Caco-2 (cell line): ENCODE measurements at regions not wholly inside any gene's neighbourhood (a gene's known extent, or its start where the extent isn't known, plus 50 kb on each side); places are given as distances from the start of the nearest gene placed in this dataset.

Experiments used
- BruUV-seq: library from RNA; stranded (reverse); fragments of 400-500 nt; replicated peaks from 2 replicates; lab custom pipeline; 2021; lab: Mats Ljungman, UMichigan
- CTCF ChIA-PET: fragments of 300-600 bp; sonication (Branson Sonifier 250); formaldehyde crosslinking; loops from one replicate; lab custom pipeline; 2022; ENCODE audit warnings: antibody characterized with exemption; lab: Charles Lee
- POLR2A ChIA-PET: fragments of 300-600 bp; sonication (Branson Sonifier 250); formaldehyde crosslinking; loops from one replicate; lab custom pipeline; 2022; ENCODE audit warnings: antibody characterized with exemption; lab: Charles Lee
- DNase-seq, 2 experiments: peaks; one replicate each; pipeline versions ENCODE4 v3.0.0 to v3.0.0-alpha.2; 2020 to 2022
- H3K27me3 ChIP-seq: replicated peaks from 2 replicates; pipeline ENCODE4 v1.6.0; 2011; ENCODE audit warnings: low read length; ENCODE audit not compliant: control insufficient read depth, insufficient read depth
- H3K36me3 ChIP-seq: 2 replicates; pipeline ENCODE4 v1.5.1; 2011; ENCODE audit warnings: low read length; ENCODE audit not compliant: control insufficient read depth, insufficient read depth
- H3K4me1 ChIP-seq: fragments of 250-450 bp; sonication (Bioruptor Pico); 2 replicates; pipeline ENCODE4 v1.5.1; 2020; ENCODE audit warnings: mild to moderate bottlenecking
- H3K4me3 ChIP-seq: 2 replicates; pipeline ENCODE4 v1.5.1; 2011; ENCODE audit warnings: low read depth, mild to moderate bottlenecking, control low read depth, low read length
- H3K9me3 ChIP-seq: fragments of 250-450 bp; sonication (Bioruptor Pico); 2 replicates; pipeline ENCODE4 v1.5.1; 2020; ENCODE audit warnings: mild to moderate bottlenecking, moderate library complexity
- H3K27ac Mint-ChIP-seq: one replicate; pipeline ENCODE4 v1.8.0; 2022; ENCODE audit warnings: mixed read lengths; ENCODE audit not compliant: unreplicated experiment
- H3K27me3 Mint-ChIP-seq: one replicate; pipeline ENCODE4 v1.8.0; 2022; ENCODE audit warnings: mixed read lengths; ENCODE audit not compliant: insufficient read depth, unreplicated experiment
- H3K36me3 Mint-ChIP-seq: one replicate; pipeline ENCODE4 v1.8.0; 2022; ENCODE audit warnings: mild to moderate bottlenecking, mixed read lengths; ENCODE audit not compliant: insufficient read depth, unreplicated experiment
- H3K4me1 Mint-ChIP-seq: one replicate; pipeline ENCODE4 v1.8.0; 2022; ENCODE audit warnings: low read depth, mixed read lengths; ENCODE audit not compliant: unreplicated experiment
- H3K4me3 Mint-ChIP-seq: one replicate; pipeline ENCODE4 v1.8.0; 2022; ENCODE audit warnings: mild to moderate bottlenecking, moderate library complexity, mixed read lengths; ENCODE audit not compliant: unreplicated experiment
- H3K9me3 Mint-ChIP-seq: one replicate; pipeline ENCODE4 v1.8.0; 2022; ENCODE audit warnings: mixed read lengths; ENCODE audit not compliant: unreplicated experiment
- intact Hi-C: fragments of 100-400 bp; cut with micrococcal nuclease; formaldehyde crosslinking; loops from one replicate; pipeline ENCODE4 v1.10.0; 2022; ENCODE audit not compliant: unreplicated experiment
- TF ChIP-seq, protein P1 (sequence below), 2 experiments: fragments of 200-600 bp in 1 of 2; IDR thresholded peaks; 1 replicate in 1 of 2; 2 replicates in 1 of 2; pipeline versions ENCODE4 v1.5.1 to v1.8.0; 2011 to 2022; ENCODE audit warnings: antibody characterized with exemption in 1 of 2, control low read depth in 1 of 2, inconsistent platforms in 1 of 2, low read depth in 1 of 2, low read length in 1 of 2, mild to moderate bottlenecking in 1 of 2, moderate library complexity in 1 of 2; ENCODE audit not compliant: insufficient read depth in 1 of 2, severe bottlenecking in 1 of 2, unreplicated experiment in 1 of 2

DNA sequence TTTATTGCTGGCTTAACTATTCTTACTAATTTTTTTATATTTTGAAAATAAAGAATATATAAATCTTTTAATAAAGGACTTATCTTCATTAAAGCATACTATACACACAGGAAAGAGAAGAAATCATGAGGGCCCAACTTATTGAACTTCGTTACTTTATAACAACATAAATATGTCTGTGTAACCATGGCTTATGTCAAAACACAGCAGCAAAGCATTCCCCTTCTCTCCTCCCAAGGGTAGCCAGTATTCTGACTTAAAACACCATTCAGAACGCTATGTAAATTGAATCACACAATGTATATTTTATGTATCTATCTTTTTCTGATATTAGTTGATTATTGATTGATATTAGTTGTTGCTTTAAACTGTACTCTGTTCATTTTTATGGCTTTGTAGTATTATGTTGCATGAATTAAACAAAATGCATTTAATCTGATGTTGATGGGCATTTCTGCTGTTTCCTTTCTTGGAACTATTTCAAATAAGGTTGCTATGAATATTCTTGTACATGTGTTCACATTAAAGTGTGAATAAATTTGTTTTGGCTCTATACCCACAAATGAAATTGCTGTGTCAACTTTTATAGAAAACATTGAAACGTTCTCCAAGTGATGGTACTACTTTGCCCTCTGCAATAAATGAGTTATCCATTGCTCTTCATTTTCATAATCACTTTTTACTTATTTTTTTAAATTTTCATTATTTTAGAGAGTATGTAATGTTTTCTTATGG lies 188.7 kb downstream of the RND3 start:
- peaks cover 11% of the 10 kb centered on the region for H3K9me3 ChIP-seq
- Mint-ChIP-seq H3K36me3 (no peaks in the 10 kb centered on the region), H3K27me3 (no peaks in the 10 kb centered on the region), H3K27ac (no peak overlapping the region), H3K4me3 (no peak overlapping the region), H3K9me3 (peaks cover 23% of the 10 kb centered on the region), H3K4me1 (no peaks in the 10 kb centered on the region)
- intact Hi-C loops, result no loop called here
- BruUV-seq, result no TSS peak
- no peaks in the 10 kb centered on the region for H3K4me1 ChIP-seq
- H3K27me3 ChIP-seq, result no peaks in the 10 kb centered on the region
- POLR2A ChIA-PET, result no interaction called here
- no peaks in the 10 kb centered on the region for H3K36me3 ChIP-seq
- H3K4me3 ChIP-seq, result no peak overlapping the region
- CTCF ChIA-PET, result no interaction called here
- TF ChIP-seq, protein P1, sequence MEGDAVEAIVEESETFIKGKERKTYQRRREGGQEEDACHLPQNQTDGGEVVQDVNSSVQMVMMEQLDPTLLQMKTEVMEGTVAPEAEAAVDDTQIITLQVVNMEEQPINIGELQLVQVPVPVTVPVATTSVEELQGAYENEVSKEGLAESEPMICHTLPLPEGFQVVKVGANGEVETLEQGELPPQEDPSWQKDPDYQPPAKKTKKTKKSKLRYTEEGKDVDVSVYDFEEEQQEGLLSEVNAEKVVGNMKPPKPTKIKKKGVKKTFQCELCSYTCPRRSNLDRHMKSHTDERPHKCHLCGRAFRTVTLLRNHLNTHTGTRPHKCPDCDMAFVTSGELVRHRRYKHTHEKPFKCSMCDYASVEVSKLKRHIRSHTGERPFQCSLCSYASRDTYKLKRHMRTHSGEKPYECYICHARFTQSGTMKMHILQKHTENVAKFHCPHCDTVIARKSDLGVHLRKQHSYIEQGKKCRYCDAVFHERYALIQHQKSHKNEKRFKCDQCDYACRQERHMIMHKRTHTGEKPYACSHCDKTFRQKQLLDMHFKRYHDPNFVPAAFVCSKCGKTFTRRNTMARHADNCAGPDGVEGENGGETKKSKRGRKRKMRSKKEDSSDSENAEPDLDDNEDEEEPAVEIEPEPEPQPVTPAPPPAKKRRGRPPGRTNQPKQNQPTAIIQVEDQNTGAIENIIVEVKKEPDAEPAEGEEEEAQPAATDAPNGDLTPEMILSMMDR (IDR thresholded peaks at IDR 0.05; ENCODE audit: insufficient read depth in 1 of 2, low read depth in 1 of 2, low read length in 1 of 2, severe bottlenecking in 1 of 2, unreplicated experiment in 1 of 2), result no peak
- no peak for DNase-seq

DNA sequence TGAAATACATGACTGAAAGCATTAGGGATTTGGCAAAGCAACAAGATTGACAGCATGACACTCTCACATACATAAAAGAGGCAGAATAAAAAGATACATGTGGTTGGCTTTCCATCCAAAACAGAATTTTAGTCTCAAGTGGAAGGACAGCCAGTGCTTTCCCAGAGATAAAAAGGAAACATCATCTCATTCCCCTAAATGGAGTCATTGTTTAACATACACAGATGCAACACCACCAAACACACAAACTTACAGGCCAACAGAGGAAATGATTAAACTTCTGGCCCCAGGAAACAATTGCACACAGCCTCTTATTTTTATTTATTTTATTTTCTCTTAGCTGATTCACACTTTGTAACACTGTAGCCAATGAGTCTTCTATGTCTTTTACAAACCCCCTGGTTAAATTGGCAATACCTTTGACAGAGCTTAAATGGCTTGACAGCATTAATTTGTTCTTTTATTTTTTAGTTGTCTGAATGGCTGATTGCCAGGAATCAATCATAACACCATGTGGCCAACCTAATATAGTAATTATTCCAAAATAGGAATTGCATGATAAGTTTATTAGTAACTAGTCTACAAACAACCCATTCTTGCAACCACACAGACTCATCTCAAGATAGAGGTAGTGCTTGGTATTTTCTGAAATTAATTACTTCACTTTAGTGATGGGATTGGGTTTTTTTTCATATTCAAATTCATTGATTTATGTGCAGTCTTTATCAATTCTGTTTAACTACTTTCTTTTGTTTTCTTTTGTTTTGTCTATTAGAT lies 190.5 kb downstream of the RND3 start:
- H3K9me3 ChIP-seq, result no peaks in the 10 kb centered on the region

DNA sequence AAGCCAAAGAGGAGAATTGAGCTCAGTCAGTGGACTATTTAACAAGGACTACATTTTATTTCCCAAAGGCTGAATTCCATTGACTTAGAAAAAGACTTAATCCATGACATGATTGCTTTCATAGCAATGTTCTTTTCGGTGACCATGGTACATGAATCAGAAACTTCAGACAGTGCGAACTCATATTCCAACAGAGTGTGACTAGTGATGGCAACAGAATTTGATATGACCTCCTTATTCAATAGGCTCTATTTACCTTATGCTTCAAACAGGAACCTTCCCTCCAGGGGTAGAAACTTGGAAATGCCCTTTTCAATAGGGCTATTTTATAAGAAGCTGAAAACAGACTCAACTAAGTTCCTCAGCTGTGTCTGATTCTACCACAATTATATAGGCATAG lies 191.9 kb downstream of the RND3 start:
- Histone ChIP-seq H3K27me3 (no peaks in the 10 kb centered on the region), H3K36me3 (no peaks in the 10 kb centered on the region), H3K9me3 (no peaks in the 10 kb centered on the region), H3K4me3 (no peak overlapping the region), H3K4me1 (no peaks in the 10 kb centered on the region)
- Mint-ChIP-seq H3K4me1 (no peaks in the 10 kb centered on the region), H3K4me3 (no peak overlapping the region), H3K27me3 (no peaks in the 10 kb centered on the region), H3K36me3 (no peaks in the 10 kb centered on the region), H3K9me3 (no peaks in the 10 kb centered on the region), H3K27ac (no peak overlapping the region)
- intact Hi-C loops, result no loop called here
- TF ChIP-seq, protein P1 (IDR thresholded peaks at IDR 0.05; ENCODE audit: insufficient read depth in 1 of 2, low read depth in 1 of 2, low read length in 1 of 2, severe bottlenecking in 1 of 2, unreplicated experiment in 1 of 2), result no peak
- BruUV-seq, result no TSS peak
- ChIA-PET POLR2A (interaction anchor here (0.6 kb wide), 1 partner anchor 307 kb away, joined by 4 read pairs; no protein-coding TSS in a partner anchor), CTCF (no interaction called here)
- DNase-seq, result no peak

More for the DNA sequence above, 190.5 kb downstream of the RND3 start:
- H3K4me3 Mint-ChIP-seq, result no peak overlapping the region
- no peak overlapping the region for H3K27ac Mint-ChIP-seq
- Histone ChIP-seq H3K4me1 (no peaks in the 10 kb centered on the region), H3K4me3 (no peak overlapping the region), H3K27me3 (no peaks in the 10 kb centered on the region), H3K36me3 (no peaks in the 10 kb centered on the region)
- no peaks in the 10 kb centered on the region for H3K36me3 Mint-ChIP-seq
- BruUV-seq, result no TSS peak
- POLR2A ChIA-PET, result no interaction called here
- DNase-seq, result no peak
- peaks cover 8% of the 10 kb centered on the region for H3K9me3 Mint-ChIP-seq
- intact Hi-C loops, result no loop called here
- TF ChIP-seq, protein P1 (IDR thresholded peaks at IDR 0.05; ENCODE audit: insufficient read depth in 1 of 2, low read depth in 1 of 2, low read length in 1 of 2, severe bottlenecking in 1 of 2, unreplicated experiment in 1 of 2), result no peak
- CTCF ChIA-PET, result no interaction called here
- no peaks in the 10 kb centered on the region for H3K27me3 Mint-ChIP-seq
- no peaks in the 10 kb centered on the region for H3K4me1 Mint-ChIP-seq
